AG04450 (cell line): ENCODE measurements at regions not wholly inside any gene's neighbourhood (a gene's known extent, or its start where the extent isn't known, plus 50 kb on each side); places are given as distances from the start of the nearest gene placed in this dataset.

ENCODE experiments used
- CTCF ChIA-PET: fragments of 300-600, 350-600 bp; formaldehyde crosslinking; extraction: SDS; loops from one replicate; lab custom pipeline; 2022; ENCODE audit warnings: antibody characterized with exemption, inconsistent platforms; lab: Charles Lee
- POLR2A ChIA-PET: fragments of 350-600 bp; formaldehyde crosslinking; extraction: SDS; loops from one replicate; lab custom pipeline; 2021; ENCODE audit warnings: antibody characterized with exemption, inconsistent platforms; lab: Yijun Ruan, JAX
- DNase-seq: peaks from one replicate; pipeline ENCODE4 v3.0.0-alpha.2; 2011; ENCODE audit warnings: low read depth, low spot score
- H3K27ac ChIP-seq: one replicate; pipeline ENCODE4 v1.5.1; 2012; ENCODE audit warnings: low read depth, low read length, control low read depth
- H3K27me3 ChIP-seq: one replicate; pipeline ENCODE4 v1.6.0; 2012; ENCODE audit warnings: low read length; ENCODE audit not compliant: control insufficient read depth, insufficient read depth
- H3K4me3 ChIP-seq: 2 replicates; pipeline ENCODE4 v1.5.1; 2011; ENCODE audit warnings: mild to moderate bottlenecking, low read depth, low read length, control low read depth
- H3K9me3 ChIP-seq: 2 replicates; pipeline ENCODE4 v1.5.1; 2012; ENCODE audit warnings: low read length; ENCODE audit not compliant: control insufficient read depth, insufficient read depth
- CTCF ChIP-seq: IDR thresholded peaks from 2 replicates; pipeline ENCODE4 v1.5.1; 2011; ENCODE audit warnings: low read depth, low read length, control low read depth, inconsistent platforms

GRCh38 chr4:119823891-119824290 is 195.3 kb upstream of the PDE5A start:
- POLR2A ChIA-PET, result no interaction called here
- no peak overlapping the region for H3K27ac ChIP-seq
- CTCF ChIA-PET, result interaction anchor here (0.7 kb wide), 1 partner anchor 50 kb away, joined by 3 read pairs; no protein-coding TSS in a partner anchor

GRCh38 chr4:119823045-119823444 is 194.4 kb upstream of the PDE5A start:
- H3K27me3 ChIP-seq, result no peaks in the 10 kb centered on the region
- ChIA-PET CTCF (no interaction called here), POLR2A (no interaction called here)
- DNase-seq, result no peak
- H3K4me3 ChIP-seq, result no peak overlapping the region
- H3K27ac ChIP-seq, result no peak overlapping the region
- no peak for TF ChIP-seq CTCF
- no peaks in the 10 kb centered on the region for H3K9me3 ChIP-seq

More at GRCh38 chr4:119823891-119824290, 195.3 kb upstream of the PDE5A start:
- no peaks in the 10 kb centered on the region for H3K27me3 ChIP-seq
- no peaks in the 10 kb centered on the region for H3K9me3 ChIP-seq
- TF ChIP-seq CTCF, result no peak
- DNase-seq, result no peak
- H3K4me3 ChIP-seq, result no peak overlapping the region

- no peak for DNase-seq
- Histone ChIP-seq H3K27ac (no peak overlapping the region), H3K4me3 (no peak overlapping the region), H3K27me3 (no peaks in the 10 kb centered on the region), H3K9me3 (no peaks in the 10 kb centered on the region)
- no peak for TF ChIP-seq CTCF
- POLR2A ChIA-PET, result no interaction called here
- CTCF ChIA-PET, result no interaction called here
These were observed 187.9 kb upstream of the PDE5A start for GRCh38 chr4:119816473-119816872.

- CTCF ChIA-PET, result no interaction called here
- DNase-seq, result no peak
These were observed 181.4 kb upstream of the PDE5A start for GRCh38 chr4:119810001-119810400.

GRCh38 chr4:119804404-119804803 is 175.8 kb upstream of the PDE5A start:
- no peaks in the 10 kb centered on the region for H3K27me3 ChIP-seq
- CTCF ChIA-PET, result interaction anchor here (0.6 kb wide), 1 partner anchor 175 kb away, joined by 4 read pairs; the partner anchor contains the start of gene PDE5A
- H3K27ac ChIP-seq, result no peak overlapping the region
- no peaks in the 10 kb centered on the region for H3K9me3 ChIP-seq
- no peak for DNase-seq
- H3K4me3 ChIP-seq, result no peak overlapping the region
- POLR2A ChIA-PET, result no interaction called here
- TF ChIP-seq CTCF, result no peak

More at GRCh38 chr4:119810001-119810400, 181.4 kb upstream of the PDE5A start:
- TF ChIP-seq CTCF, result no peak
- Histone ChIP-seq H3K27ac (no peak overlapping the region), H3K4me3 (no peak overlapping the region), H3K27me3 (no peaks in the 10 kb centered on the region), H3K9me3 (no peaks in the 10 kb centered on the region)
- POLR2A ChIA-PET, result no interaction called here
